C4-2B (cell line): ENCODE measurements at regions not wholly inside any gene's neighbourhood (a gene's known extent, or its start where the extent isn't known, plus 50 kb on each side); places are given as distances from the start of the nearest gene placed in this dataset.

ENCODE experiments used
- H3K27ac ChIP-seq: fragments of 450-650 bp; 2 replicates; pipeline ENCODE4 v1.5.1; 2017
- ZFX ChIP-seq: fragments of 450-650 bp; IDR thresholded peaks from 2 replicates; pipeline ENCODE4 v1.6.1; 2017
- TF ChIP-seq, protein P1 (sequence below): fragments of 450-650 bp; conservative IDR thresholded peaks from 2 replicates; pipeline ENCODE4 v1.5.1; 2017; ENCODE audit warnings: mild to moderate bottlenecking

DNA sequence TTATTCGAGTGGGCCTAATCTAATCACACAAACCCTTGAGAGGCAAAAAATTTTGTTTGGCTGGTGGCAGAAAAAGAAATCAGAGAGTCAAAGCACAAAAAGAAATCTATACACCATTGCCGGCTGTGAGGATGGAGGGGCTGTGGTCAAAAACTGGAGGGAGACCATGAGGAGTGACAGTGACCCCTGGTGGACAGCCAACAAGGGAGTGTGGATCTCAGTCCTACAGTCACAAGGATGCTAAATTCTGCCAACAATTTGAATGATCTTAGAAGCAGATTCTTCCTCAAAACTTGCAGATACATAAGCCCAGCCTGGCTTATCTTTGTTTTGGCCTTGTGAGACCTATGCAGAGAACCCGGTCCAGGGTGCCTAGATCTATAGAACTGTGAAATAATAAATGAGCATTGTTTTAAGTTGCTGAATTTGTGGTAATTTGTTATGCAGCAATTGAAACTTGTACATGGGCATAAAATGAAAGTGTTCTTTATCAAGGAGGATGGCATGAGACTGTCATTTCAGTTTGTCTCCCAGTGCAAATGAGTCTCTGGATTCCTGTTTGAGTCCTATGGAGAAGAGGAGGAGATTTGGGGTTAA lies 103.0 kb upstream of the ARHGEF26 start:
- TF ChIP-seq, protein P1, sequence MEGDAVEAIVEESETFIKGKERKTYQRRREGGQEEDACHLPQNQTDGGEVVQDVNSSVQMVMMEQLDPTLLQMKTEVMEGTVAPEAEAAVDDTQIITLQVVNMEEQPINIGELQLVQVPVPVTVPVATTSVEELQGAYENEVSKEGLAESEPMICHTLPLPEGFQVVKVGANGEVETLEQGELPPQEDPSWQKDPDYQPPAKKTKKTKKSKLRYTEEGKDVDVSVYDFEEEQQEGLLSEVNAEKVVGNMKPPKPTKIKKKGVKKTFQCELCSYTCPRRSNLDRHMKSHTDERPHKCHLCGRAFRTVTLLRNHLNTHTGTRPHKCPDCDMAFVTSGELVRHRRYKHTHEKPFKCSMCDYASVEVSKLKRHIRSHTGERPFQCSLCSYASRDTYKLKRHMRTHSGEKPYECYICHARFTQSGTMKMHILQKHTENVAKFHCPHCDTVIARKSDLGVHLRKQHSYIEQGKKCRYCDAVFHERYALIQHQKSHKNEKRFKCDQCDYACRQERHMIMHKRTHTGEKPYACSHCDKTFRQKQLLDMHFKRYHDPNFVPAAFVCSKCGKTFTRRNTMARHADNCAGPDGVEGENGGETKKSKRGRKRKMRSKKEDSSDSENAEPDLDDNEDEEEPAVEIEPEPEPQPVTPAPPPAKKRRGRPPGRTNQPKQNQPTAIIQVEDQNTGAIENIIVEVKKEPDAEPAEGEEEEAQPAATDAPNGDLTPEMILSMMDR: peak; percentile 83
- TF ChIP-seq ZFX: no peak
- no peak overlapping the region for H3K27ac ChIP-seq

DNA sequence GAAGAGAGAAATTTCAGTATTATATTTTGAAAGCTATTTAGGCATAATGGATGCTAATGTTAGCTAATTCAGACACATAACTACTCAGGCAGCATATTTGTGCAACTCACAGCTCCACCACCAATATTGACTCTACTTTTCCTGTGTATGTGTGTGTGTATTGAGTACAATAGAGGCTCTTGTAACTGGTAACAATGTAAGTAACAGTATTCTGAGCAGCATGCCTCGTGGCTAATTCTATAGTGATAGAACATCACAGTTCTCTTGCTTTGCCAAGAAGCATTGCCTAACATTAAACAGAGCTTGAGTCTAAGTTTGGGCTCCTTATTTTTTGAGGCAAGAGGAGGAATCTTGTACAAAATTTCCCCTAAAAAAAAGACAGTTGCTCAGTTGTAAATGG lies 98.6 kb upstream of the ARHGEF26 start:
- H3K27ac ChIP-seq: no peak overlapping the region

DNA sequence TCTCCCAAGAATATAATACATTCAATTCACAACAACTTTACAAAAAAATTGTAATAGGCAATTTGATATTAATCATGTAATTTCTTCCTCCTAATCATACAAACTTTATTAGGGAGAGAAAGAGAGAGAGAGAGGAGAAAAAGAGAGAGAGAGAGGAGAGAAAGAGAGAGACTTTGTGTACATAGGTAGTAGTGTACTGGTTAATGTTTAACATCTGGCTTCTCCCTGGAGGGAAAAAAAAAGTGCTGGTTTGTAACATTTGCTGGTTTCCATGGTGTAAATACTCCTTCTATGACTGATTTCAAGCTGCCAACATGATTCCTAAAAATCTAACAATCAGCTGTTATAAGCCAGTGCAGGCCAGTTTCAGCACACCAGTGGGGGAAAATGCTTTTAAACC lies 98.0 kb upstream of the ARHGEF26 start:
- no peak for TF ChIP-seq ZFX
- TF ChIP-seq, protein P1: no peak
- H3K27ac ChIP-seq: no peak overlapping the region

More for the DNA sequence above, 98.6 kb upstream of the ARHGEF26 start:
- TF ChIP-seq, protein P1: no peak
- no peak for TF ChIP-seq ZFX

DNA sequence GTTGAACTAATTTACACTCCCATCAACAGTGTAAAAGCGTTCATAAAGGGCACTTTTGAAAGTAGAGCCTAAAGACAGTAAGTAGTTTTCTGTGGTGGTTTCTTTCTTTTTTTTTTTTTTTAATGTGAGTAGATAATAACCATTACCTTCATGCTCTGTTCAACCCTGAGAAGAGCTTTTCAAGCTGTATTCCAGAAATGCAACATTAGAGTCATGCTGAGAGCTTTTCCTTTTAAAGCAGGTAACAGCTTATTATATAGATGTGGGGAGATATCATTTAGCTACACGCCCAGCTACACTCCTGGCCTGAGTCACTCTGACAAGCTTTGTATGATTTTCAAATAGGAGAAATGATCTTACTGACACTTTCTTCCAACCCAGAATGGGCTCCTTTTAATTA lies 96.2 kb upstream of the ARHGEF26 start:
- TF ChIP-seq, protein P1: no peak
- TF ChIP-seq ZFX: no peak
- no peak overlapping the region for H3K27ac ChIP-seq

DNA sequence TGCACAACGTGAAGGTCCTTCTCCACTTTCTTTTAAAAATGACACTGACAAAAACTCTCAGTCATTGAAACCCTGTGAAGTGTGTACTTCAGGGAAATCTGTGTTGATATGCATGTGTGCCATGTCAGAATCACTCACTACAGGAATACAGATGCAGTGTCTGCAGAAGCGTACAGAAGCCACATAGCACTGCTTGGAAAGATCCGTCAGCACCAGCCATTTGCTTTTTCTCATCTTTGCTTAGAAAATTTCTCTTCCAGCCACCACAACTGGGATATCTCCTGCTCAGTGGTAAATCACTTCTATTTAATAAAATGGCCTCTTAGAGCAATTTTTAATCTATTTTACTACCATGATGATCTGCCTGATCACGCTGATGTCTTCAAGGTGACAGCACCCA lies 91.3 kb upstream of the ARHGEF26 start:
- no peak for TF ChIP-seq ZFX
- TF ChIP-seq, protein P1: no peak
- H3K27ac ChIP-seq: no peak overlapping the region

DNA sequence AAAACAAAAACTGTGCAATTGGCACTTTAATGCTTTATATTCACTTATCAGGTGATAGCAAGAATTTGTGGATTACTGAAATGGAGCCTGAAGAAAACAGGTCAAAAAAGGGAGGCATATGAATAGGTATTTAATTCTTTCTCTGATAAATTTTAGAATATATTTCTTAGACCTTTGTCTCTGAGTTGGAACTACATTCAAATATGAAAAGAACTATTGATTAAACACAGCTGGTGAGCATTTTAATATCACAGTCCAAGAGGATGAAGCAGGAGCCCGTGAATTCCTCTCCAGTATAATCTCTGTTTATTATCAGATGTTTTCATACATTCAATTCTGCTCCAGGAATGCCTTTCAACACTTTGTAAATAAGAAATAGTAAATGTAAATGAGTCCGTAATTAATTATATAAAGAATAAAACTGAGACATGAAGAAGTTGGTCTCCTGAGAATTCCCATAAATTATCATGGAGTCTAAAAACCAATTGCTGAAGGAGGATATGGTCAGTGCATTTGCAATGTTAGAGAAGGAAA lies 86.3 kb upstream of the ARHGEF26 start:
- TF ChIP-seq, protein P1: no peak
- no peak for TF ChIP-seq ZFX
- no peak overlapping the region for H3K27ac ChIP-seq

DNA sequence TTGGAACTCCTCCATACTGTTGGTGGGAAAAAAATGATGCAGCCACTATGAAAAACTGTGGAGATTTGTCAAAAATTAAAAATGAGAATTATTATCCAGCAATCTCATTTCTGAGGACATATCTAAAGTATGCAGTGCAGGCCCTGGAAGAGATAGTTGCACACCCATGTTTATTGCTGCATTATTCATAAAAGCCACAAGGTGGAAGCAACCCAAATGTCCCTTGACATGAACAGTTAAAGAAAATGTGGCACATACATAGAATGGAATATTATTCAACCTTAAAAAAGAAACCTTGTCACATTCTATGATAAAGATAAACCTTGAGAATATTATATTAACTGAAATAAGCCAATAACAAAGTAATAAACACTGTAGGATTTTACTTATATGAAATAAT lies 80.9 kb upstream of the ARHGEF26 start:
- H3K27ac ChIP-seq: no peak overlapping the region

More for the DNA sequence above, 80.9 kb upstream of the ARHGEF26 start:
- TF ChIP-seq, protein P1: peak; percentile 80
- no peak for TF ChIP-seq ZFX
